Thyroid gland (tissue), 4 donors: ENCODE measurements at regions not wholly inside any gene's neighbourhood (a gene's known extent, or its start where the extent isn't known, plus 50 kb on each side); places are given as distances from the start of the nearest gene placed in this dataset.

Source experiments
- DNase-seq, 2 donors: peaks; one replicate each; pipeline ENCODE4 v3.0.0-alpha.2; 2019
- H3K27ac ChIP-seq, 3 donors: fragments of 200-600 bp; sonication (generic); 1 replicate in 2 of 3; 2 replicates in 1 of 3; pipeline ENCODE4 v1.5.1; 2016 to 2019; ENCODE audit warnings: mild to moderate bottlenecking in 1 of 3, moderate library complexity in 1 of 3
- H3K27me3 ChIP-seq: fragments of 200-600 bp; sonication (generic); one replicate; pipeline ENCODE4 v1.5.1; 2019
- H3K36me3 ChIP-seq, 2 donors: fragments of 200-600 bp; sonication (generic); one replicate each; pipeline ENCODE4 v1.5.1; 2016 to 2019
- H3K4me1 ChIP-seq, 2 donors: fragments of 200-600 bp; sonication (generic); one replicate each; pipeline ENCODE4 v1.5.1; 2017 to 2019
- H3K4me3 ChIP-seq, 3 donors: fragments of 200-600 bp; sonication (generic); replicated peaks in 1 of 3; 1 replicate in 2 of 3; 2 replicates in 1 of 3; pipeline ENCODE4 v1.5.1; 2016; ENCODE audit warnings: mild to moderate bottlenecking in 1 of 3
- H3K9me3 ChIP-seq: fragments of 200-600 bp; sonication (generic); one replicate; pipeline ENCODE4 v1.5.1; 2017
- CTCF ChIP-seq, 6 experiments: fragments of 200-600 bp in 3 of 6; fragments of 450-650 bp in 3 of 6; sonication (generic) in 3 of 6; IDR thresholded peaks; one replicate each; pipeline ENCODE4 v1.5.1; 2016 to 2019; ENCODE audit warnings: antibody characterized with exemption in 6 of 6, mild to moderate bottlenecking in 2 of 6, inconsistent platforms in 1 of 6, moderate library complexity in 1 of 6
- POLR2A ChIP-seq, 2 donors: fragments of 450-650 bp; IDR thresholded peaks; one replicate each; pipeline ENCODE4 v1.6.1; 2017; ENCODE audit warnings: antibody characterized with exemption in 2 of 2, mild to moderate bottlenecking in 2 of 2, moderate library complexity in 1 of 2
- WGBS, 2 donors: methylation state at CpG; one replicate each; pipeline ENCODE4 v1.1.5; 2017; 5-methylcytosine and 5-hydroxymethylcytosine counted together
- intact Hi-C: fragments of 100-400 bp; cut with DNase I; formaldehyde crosslinking; loops from one replicate; pipeline ENCODE4 v1.15.1; 2023

- no peaks in the 10 kb centered on the region for H3K4me1 ChIP-seq
- no peaks in the 10 kb centered on the region for H3K9me3 ChIP-seq
- H3K4me3 ChIP-seq: no peak overlapping the region
- intact Hi-C loops: no loop called here
- no peak for DNase-seq
- H3K27me3 ChIP-seq: no peaks in the 10 kb centered on the region
- no peak overlapping the region for H3K27ac ChIP-seq
- TF ChIP-seq POLR2A (IDR thresholded peaks at IDR 0.05): no peak
- no peak for TF ChIP-seq CTCF (IDR thresholded peaks at IDR 0.05)
- WGBS, 2 donors: 44 to 49% methylated on average over 2 of the region's 2 CpGs
- H3K36me3 ChIP-seq: no peaks in the 10 kb centered on the region
Observed at GRCh38 chr2:167388497-167388896, 500.2 kb downstream of the XIRP2 start.

- no peaks in the 10 kb centered on the region for H3K27me3 ChIP-seq
- no peak overlapping the region for H3K27ac ChIP-seq
- WGBS, 2 donors: 70 to 72% methylated on average over 4 of the region's 4 CpGs
- no peak overlapping the region for H3K4me3 ChIP-seq
- no peaks in the 10 kb centered on the region for H3K36me3 ChIP-seq
- DNase-seq: no peak
- no peaks in the 10 kb centered on the region for H3K9me3 ChIP-seq
- intact Hi-C loops: no loop called here
- H3K4me1 ChIP-seq: no peaks in the 10 kb centered on the region
- TF ChIP-seq CTCF (IDR thresholded peaks at IDR 0.05) (no peak), POLR2A (IDR thresholded peaks at IDR 0.05) (no peak)
Observed at GRCh38 chr2:167386694-167387093, 498.4 kb downstream of the XIRP2 start.

GRCh38 chr2:167383610-167384194, 495.4 kb downstream of the XIRP2 start:
- H3K4me3 ChIP-seq: no peak overlapping the region
- H3K27ac ChIP-seq: no peak overlapping the region
- no peaks in the 10 kb centered on the region for H3K36me3 ChIP-seq
- no peaks in the 10 kb centered on the region for H3K27me3 ChIP-seq
- no peak for DNase-seq
- H3K4me1 ChIP-seq: no peaks in the 10 kb centered on the region
- WGBS, 2 donors: 68 to 72% methylated on average over 8 of the region's 8 CpGs
- no peaks in the 10 kb centered on the region for H3K9me3 ChIP-seq
- intact Hi-C loops: no loop called here
- TF ChIP-seq CTCF (IDR thresholded peaks at IDR 0.05) (no peak), POLR2A (IDR thresholded peaks at IDR 0.05) (no peak)

GRCh38 chr2:167381349-167381748, 493.1 kb downstream of the XIRP2 start:
- WGBS, 2 donors: 75 to 80% methylated on average over 2 of the region's 2 CpGs

GRCh38 chr2:167380555-167380954, 492.3 kb downstream of the XIRP2 start:
- H3K9me3 ChIP-seq: no peaks in the 10 kb centered on the region
- DNase-seq: no peak
- no peak overlapping the region for H3K27ac ChIP-seq
- no peaks in the 10 kb centered on the region for H3K36me3 ChIP-seq
- WGBS, 2 donors: 65 to 72% methylated on average over 4 of the region's 4 CpGs
- H3K27me3 ChIP-seq: no peaks in the 10 kb centered on the region
- no peak for TF ChIP-seq POLR2A (IDR thresholded peaks at IDR 0.05)
- TF ChIP-seq CTCF (IDR thresholded peaks at IDR 0.05): no peak
- H3K4me3 ChIP-seq: no peak overlapping the region
- H3K4me1 ChIP-seq: no peaks in the 10 kb centered on the region
- intact Hi-C loops: no loop called here

More at GRCh38 chr2:167381349-167381748, 493.1 kb downstream of the XIRP2 start:
- Histone ChIP-seq H3K4me3 (no peak overlapping the region), H3K9me3 (no peaks in the 10 kb centered on the region), H3K27me3 (no peaks in the 10 kb centered on the region), H3K27ac (no peak overlapping the region), H3K4me1 (no peaks in the 10 kb centered on the region), H3K36me3 (no peaks in the 10 kb centered on the region)
- TF ChIP-seq CTCF (IDR thresholded peaks at IDR 0.05) (no peak), POLR2A (IDR thresholded peaks at IDR 0.05) (no peak)
- DNase-seq: no peak
- intact Hi-C loops: no loop called here
